Calu3 (cell line): ENCODE measurements at regions not wholly inside any gene's neighbourhood (a gene's known extent, or its start where the extent isn't known, plus 50 kb on each side); places are given as distances from the start of the nearest gene placed in this dataset.

Source experiments
- BruUV-seq: library from RNA; stranded (reverse); fragments of 400-500 nt; replicated peaks from 2 replicates; lab custom pipeline; 2021; lab: Mats Ljungman, UMichigan
- CTCF ChIA-PET: fragments of 300-600 bp; sonication (Branson Sonifier 250); formaldehyde crosslinking; loops from one replicate; lab custom pipeline; 2022; ENCODE audit warnings: antibody characterized with exemption; lab: Charles Lee
- DNase-seq: peaks from one replicate; pipeline ENCODE4 v3.0.0; 2022
- H3K27ac Mint-ChIP-seq: one replicate; pipeline ENCODE4 v1.8.0; 2022; ENCODE audit warnings: mixed read lengths; ENCODE audit not compliant: unreplicated experiment
- H3K27me3 Mint-ChIP-seq: one replicate; pipeline ENCODE4 v1.8.0; 2022; ENCODE audit warnings: mixed read lengths; ENCODE audit not compliant: unreplicated experiment
- H3K36me3 Mint-ChIP-seq: one replicate; pipeline ENCODE4 v1.8.0; 2022; ENCODE audit warnings: mild to moderate bottlenecking, moderate library complexity, mixed read lengths; ENCODE audit not compliant: insufficient read depth, unreplicated experiment
- H3K4me1 Mint-ChIP-seq: one replicate; pipeline ENCODE4 v1.8.0; 2022; ENCODE audit warnings: mild to moderate bottlenecking, low read depth, mixed read lengths; ENCODE audit not compliant: unreplicated experiment
- H3K4me3 Mint-ChIP-seq: one replicate; pipeline ENCODE4 v1.8.0; 2022; ENCODE audit warnings: mild to moderate bottlenecking, low read depth, moderate library complexity, mixed read lengths; ENCODE audit not compliant: unreplicated experiment
- H3K9me3 Mint-ChIP-seq: one replicate; pipeline ENCODE4 v1.8.0; 2022; ENCODE audit warnings: low read depth, mixed read lengths; ENCODE audit not compliant: unreplicated experiment
- intact Hi-C: fragments of 100-400 bp; cut with micrococcal nuclease; formaldehyde crosslinking; loops from one replicate; pipeline ENCODE4 v1.10.0; 2022; ENCODE audit not compliant: unreplicated experiment
- TF ChIP-seq, protein P1 (sequence below): fragments of 200-600 bp; IDR thresholded peaks from one replicate; pipeline ENCODE4 v1.8.0; 2022; ENCODE audit warnings: antibody characterized with exemption; ENCODE audit not compliant: unreplicated experiment

- TF ChIP-seq, protein P1, sequence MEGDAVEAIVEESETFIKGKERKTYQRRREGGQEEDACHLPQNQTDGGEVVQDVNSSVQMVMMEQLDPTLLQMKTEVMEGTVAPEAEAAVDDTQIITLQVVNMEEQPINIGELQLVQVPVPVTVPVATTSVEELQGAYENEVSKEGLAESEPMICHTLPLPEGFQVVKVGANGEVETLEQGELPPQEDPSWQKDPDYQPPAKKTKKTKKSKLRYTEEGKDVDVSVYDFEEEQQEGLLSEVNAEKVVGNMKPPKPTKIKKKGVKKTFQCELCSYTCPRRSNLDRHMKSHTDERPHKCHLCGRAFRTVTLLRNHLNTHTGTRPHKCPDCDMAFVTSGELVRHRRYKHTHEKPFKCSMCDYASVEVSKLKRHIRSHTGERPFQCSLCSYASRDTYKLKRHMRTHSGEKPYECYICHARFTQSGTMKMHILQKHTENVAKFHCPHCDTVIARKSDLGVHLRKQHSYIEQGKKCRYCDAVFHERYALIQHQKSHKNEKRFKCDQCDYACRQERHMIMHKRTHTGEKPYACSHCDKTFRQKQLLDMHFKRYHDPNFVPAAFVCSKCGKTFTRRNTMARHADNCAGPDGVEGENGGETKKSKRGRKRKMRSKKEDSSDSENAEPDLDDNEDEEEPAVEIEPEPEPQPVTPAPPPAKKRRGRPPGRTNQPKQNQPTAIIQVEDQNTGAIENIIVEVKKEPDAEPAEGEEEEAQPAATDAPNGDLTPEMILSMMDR: no peak
- no peak overlapping the region for H3K27ac Mint-ChIP-seq
Observed at GRCh38 chr6:88294702-88295101, 128.6 kb upstream of the CNR1 start.

GRCh38 chr6:88290411-88290810 lies 124.3 kb upstream of the CNR1 start:
- Mint-ChIP-seq H3K27ac (no peak overlapping the region), H3K9me3 (peaks cover 6% of the 10 kb centered on the region), H3K36me3 (no peaks in the 10 kb centered on the region), H3K27me3 (no peaks in the 10 kb centered on the region), H3K4me1 (no peaks in the 10 kb centered on the region), H3K4me3 (no peak overlapping the region)
- DNase-seq: no peak
- intact Hi-C loops: no loop called here
- TF ChIP-seq, protein P1: no peak
- CTCF ChIA-PET: no interaction called here
- no TSS peak for BruUV-seq

More at GRCh38 chr6:88294702-88295101, 128.6 kb upstream of the CNR1 start:
- peaks cover 16% of the 10 kb centered on the region for H3K4me1 Mint-ChIP-seq
- DNase-seq: no peak
- intact Hi-C loops: no loop called here
- peaks cover 3% of the 10 kb centered on the region for H3K9me3 Mint-ChIP-seq
- no peaks in the 10 kb centered on the region for H3K36me3 Mint-ChIP-seq
- CTCF ChIA-PET: no interaction called here
- H3K27me3 Mint-ChIP-seq: no peaks in the 10 kb centered on the region
- BruUV-seq: no TSS peak
- H3K4me3 Mint-ChIP-seq: no peak overlapping the region

- Mint-ChIP-seq H3K27ac (no peak overlapping the region), H3K4me1 (no peaks in the 10 kb centered on the region), H3K4me3 (no peak overlapping the region), H3K9me3 (peaks cover 6% of the 10 kb centered on the region), H3K27me3 (no peaks in the 10 kb centered on the region), H3K36me3 (no peaks in the 10 kb centered on the region)
- no peak for DNase-seq
- TF ChIP-seq, protein P1: no peak
- CTCF ChIA-PET: no interaction called here
- intact Hi-C loops: no loop called here
- BruUV-seq: no TSS peak
Observed at GRCh38 chr6:88287696-88288095, 121.5 kb upstream of the CNR1 start.

DNA sequence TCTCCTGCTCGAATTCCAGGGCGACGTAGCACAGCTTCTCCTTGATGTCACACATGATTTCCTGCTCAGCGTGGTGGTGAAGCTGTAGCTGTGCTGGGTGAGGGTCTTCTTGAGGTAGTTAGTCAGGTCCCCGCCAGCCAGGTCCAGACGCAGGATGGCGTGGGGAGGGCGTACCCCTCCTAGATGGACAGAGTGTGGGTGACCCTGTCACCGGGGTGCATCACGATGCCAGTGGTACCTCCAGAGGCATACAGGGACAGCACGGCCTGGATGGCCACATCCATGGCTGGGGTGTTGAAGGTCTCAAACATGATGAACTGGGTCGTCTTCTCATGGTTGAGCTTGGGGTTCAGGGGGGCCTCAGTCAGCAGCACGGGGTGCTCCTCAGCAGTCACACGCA lies 110.2 kb upstream of the CNR1 start:
- DNase-seq: no peak
- Mint-ChIP-seq H3K4me1 (no peaks in the 10 kb centered on the region), H3K27ac (no peak overlapping the region), H3K36me3 (no peaks in the 10 kb centered on the region), H3K27me3 (peaks cover 9% of the 10 kb centered on the region), H3K9me3 (peaks cover 5% of the 10 kb centered on the region), H3K4me3 (no peak overlapping the region)
- CTCF ChIA-PET: no interaction called here
- BruUV-seq: no TSS peak
- TF ChIP-seq, protein P1: no peak
- intact Hi-C loops: no loop called here
